GM12875 (cell line): ENCODE measurements at regions not wholly inside any gene's neighbourhood (a gene's known extent, or its start where the extent isn't known, plus 50 kb on each side); places are given as distances from the start of the nearest gene placed in this dataset.
"Not testable (repeated sequence)": the region's sequence is repeated elsewhere in the genome, so short reads cannot be mapped to it uniquely, and the experiment has no call there.

ENCODE experiments used
- H3K4me3 ChIP-seq: one replicate; pipeline ENCODE4 v1.5.1; 2011; ENCODE audit warnings: low read depth, low read length, control low read depth
- TF ChIP-seq, protein P1 (sequence below): IDR thresholded peaks from 2 replicates; pipeline ENCODE4 v1.5.1; 2011; ENCODE audit warnings: low read depth, mild to moderate bottlenecking, control low read depth, inconsistent platforms, low read length, moderate library complexity, borderline replicate concordance; ENCODE audit not compliant: insufficient read depth

DNA sequence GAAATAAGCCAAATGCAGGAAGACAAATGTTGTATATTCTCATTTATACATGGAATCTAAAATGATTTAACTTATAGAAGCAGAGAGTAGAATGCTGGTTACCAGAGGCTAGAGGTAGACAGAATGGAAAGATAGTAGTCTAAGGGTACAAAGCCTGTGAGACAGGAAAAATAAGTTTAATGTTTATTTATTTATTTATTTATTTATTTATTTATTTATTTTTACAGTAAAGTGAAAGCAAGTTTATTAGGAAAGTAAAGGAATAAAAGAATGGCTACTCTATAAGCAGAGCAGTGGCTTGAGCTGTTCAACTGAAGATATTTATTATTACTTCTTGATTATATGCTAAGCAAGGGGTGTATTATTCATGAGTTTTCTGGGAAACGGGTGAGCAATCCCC is 203.2 kb downstream of the LAS1L start:
- TF ChIP-seq, protein P1, sequence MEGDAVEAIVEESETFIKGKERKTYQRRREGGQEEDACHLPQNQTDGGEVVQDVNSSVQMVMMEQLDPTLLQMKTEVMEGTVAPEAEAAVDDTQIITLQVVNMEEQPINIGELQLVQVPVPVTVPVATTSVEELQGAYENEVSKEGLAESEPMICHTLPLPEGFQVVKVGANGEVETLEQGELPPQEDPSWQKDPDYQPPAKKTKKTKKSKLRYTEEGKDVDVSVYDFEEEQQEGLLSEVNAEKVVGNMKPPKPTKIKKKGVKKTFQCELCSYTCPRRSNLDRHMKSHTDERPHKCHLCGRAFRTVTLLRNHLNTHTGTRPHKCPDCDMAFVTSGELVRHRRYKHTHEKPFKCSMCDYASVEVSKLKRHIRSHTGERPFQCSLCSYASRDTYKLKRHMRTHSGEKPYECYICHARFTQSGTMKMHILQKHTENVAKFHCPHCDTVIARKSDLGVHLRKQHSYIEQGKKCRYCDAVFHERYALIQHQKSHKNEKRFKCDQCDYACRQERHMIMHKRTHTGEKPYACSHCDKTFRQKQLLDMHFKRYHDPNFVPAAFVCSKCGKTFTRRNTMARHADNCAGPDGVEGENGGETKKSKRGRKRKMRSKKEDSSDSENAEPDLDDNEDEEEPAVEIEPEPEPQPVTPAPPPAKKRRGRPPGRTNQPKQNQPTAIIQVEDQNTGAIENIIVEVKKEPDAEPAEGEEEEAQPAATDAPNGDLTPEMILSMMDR = no peak

DNA sequence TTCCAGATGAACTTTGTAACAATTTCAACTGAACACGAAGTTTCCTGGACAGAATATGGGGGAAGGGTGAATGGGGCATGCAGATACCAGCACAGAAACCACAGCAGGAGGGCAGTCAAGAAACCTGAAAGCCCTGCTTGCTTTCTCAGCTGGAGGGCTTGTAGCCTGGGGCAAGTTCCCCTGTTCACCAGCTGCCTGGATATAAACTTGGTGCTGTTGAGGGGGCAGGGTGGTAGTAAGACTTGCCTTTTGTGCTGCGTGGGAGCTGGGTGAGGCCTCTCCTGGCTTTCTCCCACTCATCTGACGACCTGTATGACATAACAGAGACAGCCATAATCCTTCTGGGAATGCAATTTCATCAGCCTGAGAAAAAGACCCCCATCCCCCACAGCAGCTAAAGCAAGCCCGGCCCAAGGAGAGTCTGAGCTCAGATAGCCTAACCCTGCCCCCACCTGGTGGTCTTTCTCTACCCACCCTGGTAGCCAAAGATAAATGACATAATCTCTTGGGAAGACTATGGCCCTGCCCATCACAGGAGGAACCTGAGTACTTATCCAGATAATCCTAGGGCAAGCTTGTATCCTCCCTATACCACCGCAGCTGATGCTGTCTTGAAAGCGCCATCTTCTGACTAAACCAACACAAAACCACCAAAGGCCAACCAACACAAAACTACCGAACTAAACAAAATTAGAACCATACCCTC is 234.3 kb downstream of the LAS1L start:
- no peak overlapping the region for H3K4me3 ChIP-seq
- TF ChIP-seq, protein P1 = no peak

More for the DNA sequence above, 203.2 kb downstream of the LAS1L start:
- no peak overlapping the region for H3K4me3 ChIP-seq

DNA sequence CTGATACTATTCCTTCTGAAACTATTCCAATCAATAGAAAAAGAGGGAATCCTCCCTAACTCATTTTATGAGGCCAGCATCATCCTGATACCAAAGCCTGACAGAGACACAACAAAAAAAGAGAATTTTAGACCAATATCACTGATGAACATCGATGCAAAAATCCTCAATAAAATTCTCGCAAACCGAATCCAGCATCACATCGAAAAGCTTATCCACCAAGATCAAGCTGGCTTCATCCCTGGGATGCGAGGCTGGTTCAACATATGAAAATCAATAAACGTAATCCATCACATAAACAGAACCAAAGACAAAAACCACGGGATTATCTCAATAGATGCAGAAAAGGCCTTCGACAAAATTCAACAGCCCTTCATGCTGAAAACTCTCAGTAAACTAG is 251.7 kb downstream of the LAS1L start:
- H3K4me3 ChIP-seq = not testable (repeated sequence)

DNA sequence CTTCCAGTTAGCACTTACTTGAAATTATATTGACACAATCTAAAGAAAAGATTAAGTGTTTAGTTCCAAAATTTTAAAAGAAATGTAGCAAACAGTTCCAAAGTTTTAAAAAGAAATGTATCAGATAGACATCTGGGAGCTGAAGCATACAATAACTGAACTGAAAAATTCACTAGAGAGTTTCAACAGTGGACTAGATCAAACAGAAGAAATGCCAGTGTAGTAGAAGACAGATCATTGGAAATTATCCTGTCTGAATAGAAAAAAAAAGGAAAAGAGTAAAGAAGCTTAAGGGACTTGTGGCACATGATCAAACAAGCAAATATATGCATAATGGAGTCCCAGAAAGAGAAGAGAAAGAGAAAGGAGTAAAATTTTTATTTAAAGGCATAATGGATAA is 261.4 kb downstream of the LAS1L start:
- TF ChIP-seq, protein P1 = no peak
- H3K4me3 ChIP-seq = no peak overlapping the region

DNA sequence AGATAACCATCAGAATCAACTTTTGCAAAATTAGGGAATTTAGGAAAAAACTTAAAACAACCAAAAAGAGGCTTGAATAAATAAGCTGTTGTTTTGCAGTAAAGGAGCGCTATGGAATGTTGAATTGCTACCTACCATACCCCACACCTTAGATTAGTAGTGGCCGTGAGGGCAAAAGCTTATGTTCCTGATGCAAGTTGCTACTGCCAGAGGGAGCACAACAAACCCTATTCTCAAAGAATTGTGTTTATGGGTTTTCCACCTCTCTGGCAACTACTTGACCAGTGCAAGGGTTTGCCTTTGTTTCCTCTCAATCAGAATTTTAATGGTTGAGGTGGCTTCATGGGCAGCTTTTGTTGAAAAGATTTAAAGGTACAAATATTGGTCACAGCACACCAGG is 268.1 kb downstream of the LAS1L start:
- no peak overlapping the region for H3K4me3 ChIP-seq
- TF ChIP-seq, protein P1 = no peak

DNA sequence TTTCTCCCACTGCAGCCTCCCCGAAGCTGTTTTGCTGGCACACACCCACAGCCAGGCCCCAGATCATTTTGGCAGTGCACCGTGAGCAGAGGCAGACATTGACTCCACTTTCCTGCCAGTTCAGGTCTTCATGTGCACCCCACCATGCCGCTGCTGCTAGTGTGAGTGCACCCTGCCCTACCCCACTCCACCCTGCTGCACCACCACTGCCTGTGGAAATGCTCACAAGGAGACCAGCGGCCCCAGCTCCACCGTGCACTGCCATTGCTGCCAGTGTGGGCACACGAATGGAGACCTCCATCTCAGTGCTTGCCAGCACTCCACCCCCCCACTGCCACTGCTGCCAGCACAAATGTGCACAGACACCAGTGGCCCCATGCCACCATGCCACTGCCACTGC is 277.6 kb upstream of the ZC4H2 start:
- no peak overlapping the region for H3K4me3 ChIP-seq
- TF ChIP-seq, protein P1 = no peak

DNA sequence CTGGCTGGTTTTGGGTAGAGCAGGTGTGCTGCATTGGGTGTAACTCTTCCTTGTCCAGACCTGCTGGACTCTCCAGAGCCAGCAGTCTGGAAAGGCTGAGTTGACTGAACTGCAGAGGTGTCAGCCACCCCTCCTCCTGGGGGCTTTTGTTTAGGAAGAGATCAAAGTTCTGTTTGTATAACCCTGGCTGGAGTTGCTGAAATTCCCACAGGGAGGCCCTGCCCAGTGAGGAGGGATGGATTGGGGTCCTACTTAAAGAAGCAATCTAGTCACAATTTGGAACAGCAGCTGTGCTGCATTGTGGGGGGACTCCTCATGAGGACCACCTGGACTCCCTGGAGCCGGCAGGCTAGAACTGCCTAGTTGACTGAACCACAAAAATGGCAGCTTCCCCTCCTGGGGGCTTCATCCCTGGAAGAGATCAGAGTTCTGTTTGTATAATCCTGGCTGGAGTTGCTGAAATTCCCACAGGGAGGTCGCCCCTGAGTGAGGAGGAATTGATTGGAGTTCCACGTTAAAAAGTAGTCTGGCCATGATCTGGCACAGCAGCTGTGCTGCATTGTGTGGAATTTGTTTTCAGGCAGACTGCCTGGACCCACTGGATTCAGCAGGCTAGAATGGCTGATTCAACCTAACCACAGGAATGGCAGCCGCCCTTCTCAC is 264.9 kb upstream of the ZC4H2 start:
- H3K4me3 ChIP-seq = no peak overlapping the region
- TF ChIP-seq, protein P1 = no peak
